H4 (cell line): ENCODE measurements at regions not wholly inside any gene's neighbourhood (a gene's known extent, or its start where the extent isn't known, plus 50 kb on each side); places are given as distances from the start of the nearest gene placed in this dataset.
A peak's percentile ranks its signal among the peaks of the same experiment; 100 is the strongest.

Experiments
- DNase-seq: peaks from one replicate; pipeline ENCODE4 v3.0.0-alpha.2; 2015; ENCODE audit warnings: low spot score

- DNase-seq: no peak
Measured at GRCh38 chr2:6730649-6731532, 134.8 kb downstream of the CMPK2 start.

- DNase-seq: no peak
Measured at GRCh38 chr2:6739547-6739946, 126.2 kb downstream of the CMPK2 start.

- no peak for DNase-seq
Measured at GRCh38 chr2:6741229-6741628, 124.5 kb downstream of the CMPK2 start.

GRCh38 chr2:6744038-6744437, 121.7 kb downstream of the CMPK2 start:
- no peak for DNase-seq

- no peak for DNase-seq
Measured at GRCh38 chr2:6747433-6747832, 118.3 kb downstream of the CMPK2 start.

- no peak for DNase-seq
Measured at GRCh38 chr2:6748406-6749067, 117.2 kb downstream of the CMPK2 start.

GRCh38 chr2:6749962-6750361, 115.7 kb downstream of the CMPK2 start:
- DNase-seq: no peak

GRCh38 chr2:6750411-6751158, 115.1 kb downstream of the CMPK2 start:
- DNase-seq: no peak

- no peak for DNase-seq
Measured at GRCh38 chr2:6754419-6754818, 111.3 kb downstream of the CMPK2 start.

GRCh38 chr2:6755456-6755855, 110.3 kb downstream of the CMPK2 start:
- no peak for DNase-seq

- DNase-seq: no peak
Measured at GRCh38 chr2:6757215-6757614, 108.5 kb downstream of the CMPK2 start.

GRCh38 chr2:6759689-6760088, 106.0 kb downstream of the CMPK2 start:
- DNase-seq: no peak

GRCh38 chr2:6760132-6760531, 105.6 kb downstream of the CMPK2 start:
- DNase-seq: no peak

GRCh38 chr2:6764968-6765723, 100.6 kb downstream of the CMPK2 start:
- DNase-seq: no peak

GRCh38 chr2:6769346-6769745, 96.4 kb downstream of the CMPK2 start:
- no peak for DNase-seq

- DNase-seq: no peak
Measured at GRCh38 chr2:6770006-6770405, 95.7 kb downstream of the CMPK2 start.

- no peak for DNase-seq
Measured at GRCh38 chr2:6771634-6772611, 93.8 kb downstream of the CMPK2 start.

GRCh38 chr2:6773007-6773693, 92.6 kb downstream of the CMPK2 start:
- DNase-seq: peak; percentile 7

GRCh38 chr2:6773694-6774044, 92.0 kb downstream of the CMPK2 start:
- no peak for DNase-seq

- DNase-seq: no peak
Measured at GRCh38 chr2:6776125-6776524, 89.6 kb downstream of the CMPK2 start.
